Iris pigment epithelial cell (primary cell): ENCODE measurements at regions not wholly inside any gene's neighbourhood (a gene's known extent, or its start where the extent isn't known, plus 50 kb on each side); places are given as distances from the start of the nearest gene placed in this dataset.
A peak's percentile ranks its signal among the peaks of the same experiment; 100 is the strongest.
"Not testable (repeated sequence)": the region's sequence is repeated elsewhere in the genome, so short reads cannot be mapped to it uniquely, and the experiment has no call there.

Experiments used
- DNase-seq: peaks from one replicate; pipeline ENCODE4 v3.0.0-alpha.2; 2011; ENCODE audit warnings: low read depth

DNA sequence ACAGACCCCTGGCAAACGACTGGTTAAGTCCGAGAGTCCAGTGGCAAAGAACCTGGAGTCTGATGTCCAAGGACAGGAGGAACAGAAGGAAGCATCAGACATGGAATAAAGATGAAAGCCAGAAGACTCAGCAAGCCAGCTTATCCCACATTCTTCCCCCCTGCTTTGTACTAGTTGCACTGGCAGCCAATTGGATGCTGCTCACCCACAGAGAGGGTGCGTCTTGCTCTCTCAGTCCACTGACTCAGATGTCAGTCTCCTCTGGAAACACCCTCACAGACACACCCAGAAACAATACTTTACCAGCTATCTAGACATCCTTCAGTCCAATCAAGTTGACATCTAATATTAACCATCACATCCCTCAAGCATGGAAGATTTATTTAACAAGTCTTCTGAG lies 1265.8 kb upstream of the CNTN5 start:
- DNase-seq = no peak

DNA sequence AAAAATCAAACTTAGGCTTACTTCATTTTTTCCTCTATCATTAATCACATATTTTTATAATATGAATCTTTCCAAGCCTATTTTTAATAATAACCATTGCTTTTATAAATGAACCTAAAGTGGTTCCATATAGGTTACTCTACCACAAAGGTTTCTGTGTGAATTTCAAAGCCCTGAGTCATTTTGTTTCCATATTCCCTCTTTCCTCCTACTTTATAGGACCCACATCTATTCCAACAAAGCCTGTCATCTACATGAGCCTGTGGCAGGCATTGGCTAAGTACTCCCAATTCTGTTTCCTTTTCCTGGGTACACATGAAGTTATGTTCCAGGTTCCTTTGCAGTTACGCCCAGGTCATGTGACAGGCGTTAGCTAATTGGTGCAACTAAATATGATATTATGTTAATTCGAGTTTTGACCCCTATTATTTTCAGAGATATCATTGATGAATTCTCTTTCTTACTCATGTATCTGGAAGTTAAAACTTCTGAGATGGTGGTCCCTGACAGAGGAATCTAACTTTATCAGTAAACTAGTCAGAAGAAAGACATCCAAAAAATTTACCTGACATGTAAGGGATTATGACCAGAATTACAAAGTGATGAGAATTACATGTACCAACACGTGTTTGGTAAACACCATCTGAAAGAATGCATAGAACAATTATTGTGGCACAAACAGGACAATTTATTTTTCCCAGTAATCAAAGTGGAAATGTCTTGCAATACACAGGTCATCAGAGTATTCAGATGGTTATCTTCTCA lies 1264.0 kb upstream of the CNTN5 start:
- DNase-seq = no peak

DNA sequence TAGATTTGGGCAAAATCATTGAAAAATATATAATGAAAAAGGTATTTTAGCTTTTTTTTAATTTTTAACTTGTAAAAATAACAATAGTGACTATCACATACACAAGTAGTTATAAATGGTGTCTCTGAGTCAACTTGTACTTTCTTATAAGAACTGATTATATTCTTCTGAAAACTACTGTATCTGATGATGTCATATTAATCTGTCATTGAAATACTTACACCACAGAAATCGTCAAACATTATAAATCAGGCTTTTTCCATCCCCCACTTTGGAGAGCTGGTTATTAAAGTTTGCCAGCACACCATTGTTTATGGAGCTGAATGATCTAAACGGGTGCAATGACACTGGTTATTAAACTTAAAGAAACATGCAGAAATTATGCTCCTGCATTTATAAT lies 1259.6 kb upstream of the CNTN5 start:
- no peak for DNase-seq

DNA sequence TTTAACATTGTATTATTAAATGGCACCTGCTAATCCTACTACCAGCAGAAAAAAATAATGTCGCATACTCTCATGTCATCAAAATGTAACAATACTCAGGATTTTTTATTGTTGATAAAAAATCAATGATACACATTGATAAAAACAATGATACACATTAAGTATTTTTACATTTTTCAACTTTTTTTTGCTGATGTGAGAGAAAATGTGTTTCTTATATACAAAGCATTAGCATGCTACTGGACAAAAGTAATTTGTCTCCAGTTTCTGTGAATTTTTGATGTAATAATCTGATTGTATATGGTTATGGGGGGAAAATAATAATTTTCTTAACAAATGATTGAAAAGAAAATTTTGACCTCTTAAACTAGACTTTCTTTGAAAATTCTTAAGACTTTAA lies 1256.6 kb upstream of the CNTN5 start:
- no peak for DNase-seq

DNA sequence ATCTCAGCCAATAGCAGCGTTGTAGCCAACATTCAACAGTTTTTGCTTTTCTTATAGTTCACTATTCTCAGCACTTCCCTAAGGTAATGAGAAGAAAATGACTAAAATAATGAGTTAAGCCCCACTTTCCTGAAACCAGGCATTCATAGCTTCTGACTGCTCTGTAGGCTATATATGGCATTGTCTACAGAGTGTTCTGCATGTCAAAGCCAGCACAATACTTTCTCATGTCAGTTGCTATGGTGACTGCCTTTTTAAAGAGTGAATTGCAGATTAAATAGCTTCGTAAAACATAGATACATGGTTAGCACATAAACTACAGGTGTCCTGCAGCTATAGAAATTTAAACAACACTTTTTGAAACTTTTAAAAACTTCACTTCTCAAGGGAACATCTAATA lies 1256.1 kb upstream of the CNTN5 start:
- no peak for DNase-seq

DNA sequence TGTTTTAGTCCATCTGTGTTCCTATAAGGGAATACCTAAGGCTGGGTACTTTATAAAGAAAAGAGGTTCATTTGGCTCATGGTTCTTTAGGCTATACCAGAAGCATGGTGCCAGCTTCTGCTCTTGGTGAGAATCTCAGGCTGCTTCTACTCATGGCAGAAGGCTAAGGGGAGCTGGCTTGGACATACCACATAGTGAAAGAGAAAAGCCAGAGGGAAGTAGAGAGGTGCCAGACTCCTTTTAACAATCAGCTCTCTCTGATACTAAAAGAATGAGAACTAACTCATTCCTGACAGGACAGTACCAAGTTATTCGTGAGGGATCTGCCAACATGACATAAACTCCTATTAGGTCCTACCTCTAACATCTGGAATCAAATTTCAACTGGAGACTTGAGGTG lies 1250.2 kb upstream of the CNTN5 start:
- DNase-seq = no peak

DNA sequence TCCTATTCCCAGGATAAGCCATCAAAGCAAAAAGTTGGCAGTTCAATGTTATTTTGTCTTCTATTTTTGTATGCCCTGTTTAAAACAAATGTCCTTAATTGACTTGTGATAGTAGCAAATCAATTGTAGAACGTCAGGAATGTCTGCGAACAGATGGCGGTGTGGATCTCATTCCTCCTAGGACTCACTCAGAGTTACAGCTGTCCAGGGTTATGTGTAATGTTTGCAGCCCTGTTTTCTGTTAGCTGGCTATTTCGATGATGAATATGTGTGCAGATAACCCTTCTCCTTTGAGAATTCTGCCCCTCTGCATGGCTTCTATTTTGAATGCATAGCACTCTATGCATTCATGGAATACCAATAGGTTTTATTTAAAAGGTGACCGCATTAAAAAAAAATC lies 1248.0 kb upstream of the CNTN5 start:
- peak; percentile 11 for DNase-seq

DNA sequence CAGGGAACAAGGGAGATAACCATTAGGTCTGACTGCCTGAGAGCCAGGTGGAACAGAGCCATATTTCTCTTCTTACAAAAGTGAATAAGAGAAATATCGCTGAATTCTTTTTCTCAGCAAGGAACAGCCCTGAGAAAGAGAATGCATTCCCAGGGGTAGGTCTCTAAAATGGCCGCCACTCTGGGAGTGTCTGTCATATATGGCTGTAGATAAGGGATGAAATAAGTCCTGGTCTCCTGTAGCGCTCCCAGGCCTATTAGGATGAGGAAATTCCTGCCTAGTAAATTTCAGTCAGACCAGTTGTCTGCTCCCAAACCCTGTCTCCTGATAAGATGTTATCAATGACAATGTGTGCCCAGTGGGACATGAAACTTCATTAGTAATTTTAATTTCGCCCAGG lies 1236.4 kb upstream of the CNTN5 start:
- not testable (repeated sequence) for DNase-seq

DNA sequence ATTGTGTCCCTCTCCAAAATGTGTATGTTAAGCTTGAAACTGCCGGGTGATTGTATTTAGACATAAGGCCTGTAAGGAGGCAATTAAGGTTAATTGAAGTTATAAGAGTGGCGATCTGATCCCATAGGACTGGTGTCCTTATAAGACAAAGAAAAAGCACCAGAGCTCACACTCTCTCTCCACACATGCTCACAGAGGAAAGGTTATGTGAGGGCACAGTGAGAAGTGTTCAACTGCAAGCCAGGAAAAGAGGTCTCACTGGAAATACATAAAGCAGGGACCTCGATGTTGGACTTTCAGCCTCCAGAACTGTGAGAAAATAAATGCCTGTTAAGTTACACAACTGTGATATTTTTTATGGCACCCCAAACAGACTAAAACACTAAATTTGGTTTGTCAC lies 1233.8 kb upstream of the CNTN5 start:
- no peak for DNase-seq

DNA sequence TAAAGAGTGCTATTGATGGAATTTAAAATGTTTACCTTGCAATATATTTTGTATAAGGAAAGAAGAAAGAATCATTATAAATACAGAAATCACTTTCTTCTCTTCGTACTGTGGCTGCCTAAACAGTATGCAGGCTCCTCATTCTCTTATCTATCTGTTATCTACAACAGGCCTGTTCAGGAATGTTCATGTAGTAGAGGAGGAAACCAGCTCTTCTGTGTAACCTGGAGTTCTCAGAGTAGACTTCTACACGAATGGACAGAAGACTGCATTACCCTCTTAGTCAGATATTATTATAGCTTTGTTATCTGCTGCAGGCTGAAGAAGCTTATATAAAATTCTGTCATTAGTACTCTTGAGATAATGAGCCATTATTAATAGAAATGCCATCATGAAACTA lies 1225.9 kb upstream of the CNTN5 start:
- peak; percentile 5 for DNase-seq

DNA sequence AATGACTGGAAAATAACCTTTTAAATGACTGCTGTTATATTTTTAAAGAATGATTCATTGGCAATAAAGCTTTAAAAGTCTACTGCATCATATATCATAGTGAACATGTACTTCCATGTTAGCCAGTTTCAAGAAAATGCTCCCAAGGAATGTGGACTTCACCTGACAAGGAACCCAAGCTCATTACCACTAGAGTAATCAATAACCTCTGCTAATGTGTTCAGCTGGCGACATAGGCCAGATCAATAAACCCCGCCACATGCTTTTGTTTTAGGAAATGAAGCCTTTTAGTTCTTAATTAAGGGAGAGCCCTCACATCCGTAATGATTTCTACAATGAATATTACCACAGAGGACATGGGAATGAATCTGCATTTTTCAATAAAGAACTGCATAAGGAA lies 1219.9 kb upstream of the CNTN5 start:
- DNase-seq = no peak

DNA sequence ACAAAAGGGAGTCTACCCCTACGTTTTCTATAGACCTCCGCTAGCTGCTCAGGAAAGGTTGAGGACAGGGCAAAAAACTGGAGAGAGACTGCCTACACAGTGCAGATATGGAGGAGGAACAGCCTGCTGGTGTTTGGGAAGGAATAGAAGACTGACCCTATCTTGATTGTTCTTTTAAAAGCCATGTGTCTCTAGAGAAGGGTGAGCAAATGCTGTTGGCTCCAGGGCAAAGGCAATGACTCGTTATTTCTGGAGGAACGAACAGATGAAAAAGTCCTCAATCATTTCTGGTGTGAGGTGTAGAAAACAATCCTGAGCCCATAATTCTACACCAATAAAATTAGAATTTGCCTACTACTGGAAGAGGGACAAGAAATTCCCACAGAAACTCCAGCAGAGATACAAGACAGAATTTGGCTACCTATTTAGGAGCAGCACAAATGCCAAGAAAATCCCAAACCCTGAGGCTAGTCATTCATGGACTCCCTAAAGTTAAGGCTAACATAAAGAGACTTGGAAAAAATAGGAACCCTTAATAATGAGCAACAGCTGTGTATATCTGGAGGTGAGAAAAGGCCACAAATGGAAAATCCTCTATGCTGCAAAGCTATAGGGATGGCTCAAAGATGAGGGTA lies 1206.3 kb upstream of the CNTN5 start:
- DNase-seq = peak; percentile 11

DNA sequence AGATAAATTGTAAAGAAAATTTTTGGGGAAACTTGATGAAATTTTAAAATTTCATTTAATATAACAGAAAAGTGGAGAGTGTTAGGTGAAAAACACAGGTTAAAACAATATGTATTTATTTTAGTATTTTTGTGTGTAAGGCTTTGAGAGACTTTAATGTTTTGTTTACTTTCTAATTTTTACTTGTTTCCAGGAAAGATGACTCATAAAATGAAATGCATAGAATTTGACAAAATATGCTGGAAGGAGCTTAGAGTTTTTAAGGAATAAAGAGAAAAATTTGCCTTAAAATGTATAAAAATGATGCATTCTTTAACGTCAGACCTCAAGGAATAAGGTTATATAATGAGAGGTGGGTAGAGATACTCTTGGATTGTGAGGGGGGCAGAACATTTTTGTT lies 1205.1 kb upstream of the CNTN5 start:
- peak; percentile 33 for DNase-seq

DNA sequence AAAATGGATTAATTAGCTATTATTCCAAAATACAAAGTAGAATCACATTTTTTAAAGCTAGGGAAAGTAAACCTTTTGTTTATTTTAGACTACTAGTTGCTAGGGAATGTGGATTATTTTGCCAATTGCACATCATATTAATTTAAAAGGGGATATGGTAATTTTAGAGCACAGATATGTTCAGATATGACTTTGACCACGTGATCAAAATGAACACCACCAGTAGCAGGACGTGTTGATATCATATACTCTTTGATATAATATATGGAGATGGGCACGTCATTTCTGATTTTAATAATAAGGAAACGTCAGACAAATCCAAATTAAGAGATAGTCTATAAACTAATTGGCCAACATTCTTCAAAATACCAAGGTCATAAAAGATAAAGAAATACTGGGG lies 1188.3 kb upstream of the CNTN5 start:
- DNase-seq = no peak

DNA sequence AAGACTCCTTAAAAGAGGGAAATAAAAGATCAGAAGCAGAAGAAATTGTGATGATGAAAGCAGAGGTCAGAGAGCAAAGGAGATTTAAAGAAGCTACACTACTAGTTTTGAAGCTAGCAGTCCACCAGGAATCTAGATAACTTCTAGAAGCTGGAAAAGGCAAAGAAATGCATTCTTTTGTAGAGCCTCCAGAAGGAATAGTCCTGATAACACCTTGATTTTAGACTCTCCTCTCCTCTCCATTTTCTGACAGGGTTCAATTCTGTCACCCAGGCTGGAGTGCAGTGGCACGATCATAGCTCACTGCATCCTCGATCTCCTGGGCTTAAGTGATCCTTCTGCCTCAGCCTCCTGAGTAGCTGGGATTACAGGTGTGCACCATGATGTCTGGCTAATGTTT lies 1187.3 kb upstream of the CNTN5 start:
- no peak for DNase-seq

DNA sequence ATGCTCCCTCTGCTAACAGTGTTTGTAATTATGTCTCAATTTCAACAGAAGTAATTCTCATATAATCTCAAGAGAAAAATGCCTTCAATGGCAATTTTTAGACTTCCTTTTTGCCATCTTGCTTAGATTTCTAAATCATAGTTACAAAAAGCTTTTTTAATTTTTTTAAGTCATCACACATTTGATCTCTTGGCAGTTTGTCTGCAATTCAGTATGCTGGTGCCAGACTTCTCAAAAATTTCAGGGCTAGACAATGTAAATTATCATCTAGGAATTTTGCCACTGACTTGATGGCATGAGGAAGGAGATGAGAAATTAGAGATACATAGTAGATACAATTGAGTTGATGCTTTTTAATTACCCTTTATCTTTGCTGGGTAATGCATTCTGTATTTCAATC lies 1176.7 kb upstream of the CNTN5 start:
- DNase-seq = no peak

DNA sequence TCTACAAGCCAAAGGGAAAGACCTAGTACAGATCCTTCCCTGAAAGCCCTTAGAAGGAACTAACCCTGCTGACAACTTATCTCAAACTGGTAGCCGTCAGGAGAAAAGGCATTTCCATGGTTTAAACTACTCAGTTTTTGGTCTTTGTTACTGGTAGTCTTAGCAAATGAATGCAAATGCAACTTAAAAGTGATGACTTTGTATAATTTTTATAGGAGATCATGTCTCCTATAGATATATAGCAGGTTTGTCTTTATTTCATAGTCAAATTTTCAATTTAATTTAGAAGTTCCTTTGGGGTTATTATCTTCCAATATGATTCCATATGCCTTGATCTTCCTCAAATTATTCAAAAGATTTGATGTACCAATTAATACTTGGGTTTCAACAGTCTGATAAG lies 1173.0 kb upstream of the CNTN5 start:
- no peak for DNase-seq

DNA sequence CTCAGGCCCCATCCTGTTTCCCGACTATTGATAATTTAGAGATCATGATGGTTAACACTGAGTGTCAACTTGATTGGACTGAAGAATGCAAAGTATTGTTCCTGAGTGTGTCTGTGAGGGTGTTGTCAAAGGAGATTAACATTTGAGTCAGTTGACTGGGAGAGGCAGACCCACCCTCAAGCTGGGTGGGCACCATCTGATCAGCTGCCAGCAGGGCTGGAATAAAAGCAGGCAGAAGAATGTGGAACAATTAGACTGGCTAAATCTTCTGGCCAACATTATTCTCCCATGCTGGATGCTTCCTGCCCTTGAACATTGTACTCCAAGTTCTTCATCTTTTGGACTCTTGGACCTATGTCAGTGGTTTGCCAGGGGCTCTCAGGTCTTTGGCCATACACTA lies 1170.0 kb upstream of the CNTN5 start:
- DNase-seq = no peak

DNA sequence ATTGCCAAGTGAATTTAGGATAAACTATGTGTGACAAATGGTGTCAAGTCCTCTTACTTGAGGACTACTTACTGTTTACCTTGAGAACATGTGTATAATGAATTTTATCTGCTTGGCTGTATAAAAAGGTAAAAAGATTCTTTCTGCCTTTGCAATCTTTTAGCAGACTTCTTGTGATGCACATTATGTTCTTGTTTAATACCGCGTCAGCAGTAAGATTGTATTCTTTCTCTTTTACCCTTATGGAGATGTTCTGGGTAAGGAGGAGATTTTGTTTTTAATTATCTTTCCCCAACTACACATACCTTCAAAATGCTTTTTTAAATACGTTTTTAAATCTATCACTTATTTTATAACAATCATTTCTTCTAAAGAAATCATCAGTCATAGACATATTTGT lies 1166.4 kb upstream of the CNTN5 start:
- DNase-seq = no peak

DNA sequence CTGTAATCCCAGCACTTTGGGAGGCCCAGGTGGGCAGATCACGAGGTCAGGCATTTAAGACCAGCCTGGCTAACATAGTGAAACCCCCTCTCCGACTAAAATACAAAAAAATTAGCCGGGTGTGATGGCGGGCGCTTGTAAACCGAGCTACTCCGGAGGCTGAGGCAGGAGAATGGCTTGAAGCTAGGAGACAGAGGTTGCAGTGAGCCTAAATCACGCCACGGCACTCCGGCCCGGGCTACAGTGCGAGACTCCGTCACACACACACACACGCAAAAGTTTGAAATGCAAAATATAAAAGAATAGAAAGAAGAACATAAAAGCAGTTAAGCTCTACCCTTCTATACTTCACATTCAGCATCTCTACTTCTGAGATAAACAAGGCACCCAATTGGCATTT lies 1165.9 kb upstream of the CNTN5 start:
- no peak for DNase-seq

DNA sequence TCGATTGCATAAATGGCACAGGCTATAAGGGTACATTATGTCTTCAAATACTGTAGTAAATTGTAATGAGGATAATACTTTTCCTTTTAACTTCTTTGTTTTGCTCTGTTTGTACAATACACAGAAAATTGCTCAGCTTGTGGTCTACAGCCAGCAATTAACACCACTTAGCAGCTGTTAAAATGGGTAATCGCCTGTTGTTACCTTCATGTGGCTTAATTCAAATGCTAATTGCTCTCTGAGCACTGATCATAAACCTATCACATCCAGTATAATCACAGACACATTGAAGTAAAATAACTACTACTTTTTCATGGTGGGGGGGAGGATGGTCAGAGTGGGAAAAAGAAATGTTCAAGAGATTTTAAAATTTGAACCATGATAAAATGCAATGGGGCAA lies 1164.1 kb upstream of the CNTN5 start:
- no peak for DNase-seq

DNA sequence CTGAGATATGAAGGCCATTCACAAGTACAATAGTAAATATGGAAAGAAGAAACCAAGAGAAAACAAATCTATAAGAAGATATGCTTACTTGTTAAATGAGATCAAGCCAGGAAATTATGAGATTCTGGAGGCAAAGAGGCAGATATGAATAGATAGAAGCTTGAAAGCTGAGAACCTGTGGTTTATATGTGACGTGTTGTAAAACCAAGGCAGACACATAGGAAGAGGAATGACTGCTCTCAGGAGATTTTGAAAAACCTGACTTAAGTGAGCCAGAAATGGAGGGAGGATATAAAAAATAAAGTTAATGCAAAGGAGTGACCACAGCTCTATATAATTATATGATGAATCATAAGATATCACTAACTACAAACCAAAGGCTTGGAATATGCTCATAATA lies 1160.5 kb upstream of the CNTN5 start:
- DNase-seq = peak; percentile 11

DNA sequence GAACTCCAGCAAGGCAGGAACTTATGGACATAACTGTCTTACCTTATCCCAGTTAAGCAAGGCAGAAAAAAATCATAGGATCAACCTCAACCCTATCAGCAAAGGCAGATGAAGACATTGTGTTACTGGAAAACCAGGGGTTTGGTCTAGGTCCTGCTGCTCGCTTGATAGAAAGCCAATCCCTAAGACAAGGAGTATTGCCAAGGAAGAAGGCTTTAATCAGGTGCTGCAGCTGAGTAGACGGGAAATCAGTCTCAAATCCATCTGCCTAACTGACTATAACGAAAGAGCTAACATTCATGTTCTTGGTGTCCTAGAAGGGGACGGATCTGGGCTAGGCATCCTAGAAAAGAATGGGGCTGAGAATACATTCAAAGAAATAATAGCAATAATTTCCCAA lies 1158.7 kb upstream of the CNTN5 start:
- no peak for DNase-seq

DNA sequence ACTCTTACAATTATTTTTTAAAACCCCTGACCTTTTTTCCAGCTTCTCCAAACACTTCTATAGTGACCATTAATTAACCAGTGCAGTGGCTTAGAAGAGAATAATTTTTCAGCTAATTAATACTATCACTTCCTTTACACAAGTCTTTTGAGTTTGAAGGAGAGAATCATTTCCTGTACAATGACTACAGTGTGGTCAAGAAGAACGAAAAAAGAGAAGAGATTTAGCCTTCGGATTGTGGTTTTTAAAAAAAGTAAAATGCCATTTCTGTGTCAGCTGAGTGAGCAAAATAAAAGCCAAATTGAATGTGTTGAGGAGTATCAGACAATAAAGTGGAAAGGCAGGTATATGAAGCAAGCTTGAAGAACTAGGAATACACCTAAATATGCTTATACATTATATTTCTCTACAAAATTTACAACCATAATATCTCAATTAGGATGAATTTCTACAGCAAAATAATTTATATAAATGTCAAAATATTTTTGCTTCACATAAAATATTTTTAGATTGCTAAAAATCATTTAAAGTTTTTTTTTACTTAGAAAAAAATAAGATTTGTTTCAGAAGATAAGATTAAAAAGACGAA lies 1155.2 kb upstream of the CNTN5 start:
- DNase-seq = no peak
